ENCODE measurements at regions not wholly inside any gene's neighbourhood (a gene's known extent, or its start where the extent isn't known, plus 50 kb on each side); places are given as distances from the start of the nearest gene placed in this dataset.
"Not testable (repeated sequence)": the region's sequence is repeated elsewhere in the genome, so short reads cannot be mapped to it uniquely, and the experiment has no call there.

DNA sequence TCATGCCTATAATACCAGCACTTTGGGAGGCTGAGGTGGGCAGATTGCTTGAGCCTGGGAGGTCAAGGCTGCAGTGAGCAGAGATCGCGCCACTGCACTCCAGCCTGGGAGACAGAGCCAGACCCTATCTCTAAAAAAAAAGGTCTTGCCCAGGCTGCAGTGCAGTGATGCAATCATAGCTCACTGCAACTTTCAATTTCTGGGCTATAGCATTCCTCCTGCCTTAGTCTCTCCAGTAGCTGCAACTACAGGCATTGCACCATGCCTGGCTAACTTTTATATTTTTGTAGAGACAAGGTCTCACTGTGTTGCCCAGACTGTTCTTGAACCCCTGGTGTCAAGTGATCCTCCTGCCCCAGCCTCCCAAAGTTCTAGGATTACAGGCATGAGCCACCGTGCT, 90.4 kb upstream of the TSC22D1 start:
- H3K27ac Mint-ChIP-seq; H3K4me1 ChIP-seq (ENCODE audit: control insufficient read depth in 2 of 2, insufficient read depth in 2 of 2, low read length in 2 of 2); DNase-seq; H3K4me3 Mint-ChIP-seq; intact Hi-C loops (cut with micrococcal nuclease); H3K27ac ChIP-seq (ENCODE audit: low read depth, low read length); H3K4me1 Mint-ChIP-seq; H3K36me3 ChIP-seq (ENCODE audit: control insufficient read depth in 2 of 3, insufficient read depth in 3 of 3, low read length in 3 of 3); H3K36me3 Mint-ChIP-seq; H3K9me3 ChIP-seq (ENCODE audit: control insufficient read depth in 2 of 3, low read length in 3 of 3); POLR2A ChIA-PET; H3K4me3 ChIP-seq (ENCODE audit: low read length); H3K27me3 Mint-ChIP-seq; ATAC-seq; H3K9me3 Mint-ChIP-seq; H3K27me3 ChIP-seq (ENCODE audit: control insufficient read depth in 2 of 2, insufficient read depth in 2 of 2, low read length in 2 of 2): not testable (repeated sequence)
- CTCF ChIA-PET, result interaction anchor here (0.7 kb wide), 1 partner anchor 301 kb away, joined by 3 read pairs; no protein-coding TSS in a partner anchor

DNA sequence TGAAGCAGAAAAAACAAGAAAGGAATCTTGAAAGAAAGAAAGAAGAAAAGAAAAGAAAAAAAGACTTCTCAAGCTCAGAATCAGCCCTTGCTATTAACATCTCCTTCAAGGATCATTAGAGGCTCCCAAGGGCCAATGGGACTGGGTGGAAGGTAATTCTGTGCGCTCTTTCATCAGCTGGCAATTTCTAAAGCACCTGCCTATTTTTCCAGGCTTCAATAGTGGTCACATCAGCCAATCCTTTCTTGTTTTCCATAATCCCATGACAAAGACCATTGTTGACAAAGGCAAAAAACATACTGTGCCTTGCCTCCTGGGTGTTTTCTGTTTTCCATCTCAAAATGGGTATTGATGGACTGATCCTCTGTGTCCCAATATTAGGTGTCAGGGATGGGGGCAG, 88.2 kb upstream of the TSC22D1 start:
- no peak overlapping the region for H3K27ac Mint-ChIP-seq
- no peaks in the 10 kb centered on the region for H3K36me3 Mint-ChIP-seq
- Histone ChIP-seq H3K27ac (ENCODE audit: low read depth, low read length) (no peak overlapping the region), H3K9me3 (ENCODE audit: control insufficient read depth in 2 of 3, low read length in 3 of 3) (no peaks in the 10 kb centered on the region), H3K4me1 (ENCODE audit: control insufficient read depth in 2 of 2, insufficient read depth in 2 of 2, low read length in 2 of 2) (no peaks in the 10 kb centered on the region), H3K27me3 (ENCODE audit: control insufficient read depth in 2 of 2, insufficient read depth in 2 of 2, low read length in 2 of 2) (no peaks in the 10 kb centered on the region), H3K36me3 (ENCODE audit: control insufficient read depth in 2 of 3, insufficient read depth in 3 of 3, low read length in 3 of 3) (no peaks in the 10 kb centered on the region), H3K4me3 (ENCODE audit: low read length) (no peak overlapping the region)
- POLR2A ChIA-PET, result no interaction called here
- DNase-seq (no peak), ATAC-seq (no peak)
- no peak overlapping the region for H3K4me3 Mint-ChIP-seq
- CTCF ChIA-PET, result no interaction called here
- peaks cover 4 to 14% (median 9%) of the 10 kb centered on the region in 5 donors for H3K27me3 Mint-ChIP-seq
- intact Hi-C loops (cut with micrococcal nuclease), result no loop called here
- no peaks in the 10 kb centered on the region for H3K9me3 Mint-ChIP-seq
- no peaks in the 10 kb centered on the region for H3K4me1 Mint-ChIP-seq

DNA sequence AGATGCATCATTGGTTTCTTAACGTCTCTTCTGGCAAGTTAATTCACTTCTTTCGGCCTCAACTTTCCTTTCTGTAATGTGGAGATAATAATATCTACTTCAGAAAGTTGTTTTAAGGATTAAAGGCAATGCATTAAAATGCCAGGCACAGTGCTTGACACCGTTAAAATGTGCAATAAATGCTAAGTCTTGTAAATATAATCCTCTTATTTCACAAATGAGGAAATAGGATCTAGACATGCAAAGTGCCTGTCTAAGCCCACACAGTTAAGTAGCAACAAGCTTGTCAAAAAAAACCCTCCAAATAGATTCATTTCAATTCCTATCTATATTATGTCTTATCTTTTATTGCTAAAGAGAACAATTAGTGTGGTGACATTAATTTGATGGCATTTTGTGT, 86.4 kb upstream of the TSC22D1 start:
- H3K9me3 ChIP-seq (ENCODE audit: control insufficient read depth in 2 of 3, low read length in 3 of 3), result no peaks in the 10 kb centered on the region
- ATAC-seq (no peak), DNase-seq (no peak)
- no peak overlapping the region for H3K27ac ChIP-seq (ENCODE audit: low read depth, low read length)
- intact Hi-C loops (cut with micrococcal nuclease), result no loop called here
- H3K4me1 ChIP-seq (ENCODE audit: control insufficient read depth in 2 of 2, insufficient read depth in 2 of 2, low read length in 2 of 2), result no peaks in the 10 kb centered on the region
- no peaks in the 10 kb centered on the region for H3K4me1 Mint-ChIP-seq
- H3K4me3 Mint-ChIP-seq, result no peak overlapping the region
- ChIA-PET CTCF (no interaction called here), POLR2A (no interaction called here)
- no peak overlapping the region for H3K27ac Mint-ChIP-seq
- H3K4me3 ChIP-seq (ENCODE audit: low read length), result no peak overlapping the region
- H3K27me3 ChIP-seq (ENCODE audit: control insufficient read depth in 2 of 2, insufficient read depth in 2 of 2, low read length in 2 of 2), result no peaks in the 10 kb centered on the region
- H3K9me3 Mint-ChIP-seq, result no peaks in the 10 kb centered on the region
- H3K27me3 Mint-ChIP-seq, result peaks cover 4 to 14% (median 9%) of the 10 kb centered on the region in 5 donors
- H3K36me3 Mint-ChIP-seq, result no peaks in the 10 kb centered on the region
- no peaks in the 10 kb centered on the region for H3K36me3 ChIP-seq (ENCODE audit: control insufficient read depth in 2 of 3, insufficient read depth in 3 of 3, low read length in 3 of 3)

DNA sequence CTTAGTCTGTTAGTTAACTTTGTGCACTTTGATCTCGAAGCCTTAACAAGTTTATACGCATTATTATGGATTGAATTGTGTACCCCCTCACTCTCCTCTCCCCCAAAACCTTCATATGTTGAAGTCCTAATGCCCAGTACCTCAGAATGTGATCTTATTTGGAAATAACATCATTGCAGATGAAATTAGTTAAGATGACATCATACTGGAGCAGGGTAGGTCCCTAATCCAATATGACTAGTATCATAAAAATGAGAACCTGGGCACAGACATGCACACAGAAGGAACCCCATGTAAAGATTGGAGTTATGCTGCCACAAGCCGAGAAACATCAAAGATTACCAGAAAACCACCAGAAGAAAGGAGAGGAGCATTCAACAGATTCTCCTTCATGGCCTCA, 85.8 kb upstream of the TSC22D1 start:
- ATAC-seq (no peak), DNase-seq (no peak)
- H3K27me3 ChIP-seq (ENCODE audit: control insufficient read depth in 2 of 2, insufficient read depth in 2 of 2, low read length in 2 of 2), result no peaks in the 10 kb centered on the region
- Mint-ChIP-seq H3K4me3 (no peak overlapping the region), H3K9me3 (no peaks in the 10 kb centered on the region), H3K4me1 (no peaks in the 10 kb centered on the region), H3K27ac (no peak overlapping the region), H3K36me3 (no peaks in the 10 kb centered on the region), H3K27me3 (peaks cover 4 to 14% (median 9%) of the 10 kb centered on the region in 5 donors)
- intact Hi-C loops (cut with micrococcal nuclease), result no loop called here
- no peaks in the 10 kb centered on the region for H3K4me1 ChIP-seq (ENCODE audit: control insufficient read depth in 2 of 2, insufficient read depth in 2 of 2, low read length in 2 of 2)
- no peak overlapping the region for H3K27ac ChIP-seq (ENCODE audit: low read depth, low read length)
- no peak overlapping the region for H3K4me3 ChIP-seq (ENCODE audit: low read length)
- ChIA-PET POLR2A (no interaction called here), CTCF (no interaction called here)
- H3K36me3 ChIP-seq (ENCODE audit: control insufficient read depth in 2 of 3, insufficient read depth in 3 of 3, low read length in 3 of 3), result no peaks in the 10 kb centered on the region
- H3K9me3 ChIP-seq (ENCODE audit: control insufficient read depth in 2 of 3, low read length in 3 of 3), result no peaks in the 10 kb centered on the region

DNA sequence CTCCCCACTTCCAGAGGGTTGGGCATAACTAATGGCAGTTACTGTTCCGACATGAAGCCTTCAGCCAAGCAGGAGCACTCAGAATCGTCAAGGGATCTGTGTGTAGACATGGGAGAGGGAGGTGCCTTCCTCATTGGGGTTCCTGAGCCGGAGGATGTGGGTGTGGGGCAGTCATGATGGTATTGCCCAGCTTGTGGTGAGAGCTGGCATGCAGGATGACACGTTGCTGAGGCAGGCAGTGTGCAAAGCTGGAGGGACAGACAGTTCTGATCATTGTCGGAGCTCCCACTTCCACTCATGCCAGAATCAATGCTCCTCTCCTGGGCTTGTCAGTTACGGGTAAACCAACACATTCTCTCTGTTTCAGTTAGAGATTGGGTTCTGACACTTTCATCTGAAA, 83.9 kb upstream of the TSC22D1 start:
- H3K4me1 ChIP-seq (ENCODE audit: control insufficient read depth in 2 of 2, insufficient read depth in 2 of 2, low read length in 2 of 2), result no peaks in the 10 kb centered on the region
- DNase-seq, result no peak
- no peaks in the 10 kb centered on the region for H3K4me1 Mint-ChIP-seq
- no peak overlapping the region for H3K27ac Mint-ChIP-seq
- no peaks in the 10 kb centered on the region for H3K36me3 Mint-ChIP-seq
- no peak overlapping the region for H3K4me3 ChIP-seq (ENCODE audit: low read length)
- no peaks in the 10 kb centered on the region for H3K9me3 ChIP-seq (ENCODE audit: control insufficient read depth in 2 of 3, low read length in 3 of 3)
- intact Hi-C loops (cut with micrococcal nuclease), result no loop called here
- H3K36me3 ChIP-seq (ENCODE audit: control insufficient read depth in 2 of 3, insufficient read depth in 3 of 3, low read length in 3 of 3), result no peaks in the 10 kb centered on the region
- H3K27me3 ChIP-seq (ENCODE audit: control insufficient read depth in 2 of 2, insufficient read depth in 2 of 2, low read length in 2 of 2), result no peaks in the 10 kb centered on the region
- ChIA-PET POLR2A (no interaction called here), CTCF (no interaction called here)
- no peak overlapping the region for H3K27ac ChIP-seq (ENCODE audit: low read depth, low read length)
- peaks cover 4 to 14% (median 9%) of the 10 kb centered on the region in 5 donors for H3K27me3 Mint-ChIP-seq
- no peaks in the 10 kb centered on the region for H3K9me3 Mint-ChIP-seq
- ATAC-seq, result no peak
- H3K4me3 Mint-ChIP-seq, result no peak overlapping the region

DNA sequence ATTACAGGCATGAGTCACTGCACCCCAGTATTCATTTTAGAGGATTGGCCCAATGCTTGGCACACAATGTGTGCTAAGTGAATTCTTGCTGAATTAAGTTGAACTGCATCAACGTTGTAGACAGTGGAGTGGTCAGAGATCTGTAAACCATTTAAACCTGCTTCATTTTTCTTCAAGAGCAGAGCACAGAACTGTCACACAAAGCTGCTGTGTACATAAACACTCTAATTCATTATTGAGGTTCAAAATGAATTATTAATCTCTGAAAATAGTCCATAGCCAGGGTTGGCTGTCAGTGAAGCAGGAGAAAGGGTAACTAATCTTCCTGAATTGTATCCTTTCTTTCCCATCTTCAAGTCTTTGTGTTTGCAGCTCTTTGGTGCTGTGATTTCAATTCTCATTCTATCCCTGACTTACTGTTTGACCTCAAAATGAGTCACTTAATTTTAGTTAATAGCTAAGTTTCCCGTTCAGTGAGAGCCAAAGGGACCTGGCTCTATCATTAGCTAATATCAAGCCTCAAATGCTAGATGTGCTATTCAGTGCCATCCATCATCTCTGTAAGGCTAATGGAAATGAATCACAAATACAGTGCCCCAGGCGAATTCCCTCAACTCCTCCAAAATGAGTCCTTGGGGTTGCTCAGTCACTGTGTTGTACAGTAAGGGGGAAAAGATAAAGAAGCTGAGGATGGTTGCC, 77.0 kb upstream of the TSC22D1 start:
- intact Hi-C loops (cut with micrococcal nuclease), result no loop called here
- H3K27me3 ChIP-seq (ENCODE audit: control insufficient read depth in 2 of 2, insufficient read depth in 2 of 2, low read length in 2 of 2), result no peaks in the 10 kb centered on the region
- Mint-ChIP-seq H3K9me3 (peaks cover 0 to 2% (median 0%) of the 10 kb centered on the region in 11 donors), H3K4me1 (peaks cover 0 to 13% (median 0%) of the 10 kb centered on the region in 7 donors), H3K36me3 (no peaks in the 10 kb centered on the region), H3K27ac (no peak overlapping the region), H3K27me3 (peaks cover 0 to 15% (median 11%) of the 10 kb centered on the region in 5 donors), H3K4me3 (no peak overlapping the region)
- no peaks in the 10 kb centered on the region for H3K36me3 ChIP-seq (ENCODE audit: control insufficient read depth in 2 of 3, insufficient read depth in 3 of 3, low read length in 3 of 3)
- no peaks in the 10 kb centered on the region for H3K4me1 ChIP-seq (ENCODE audit: control insufficient read depth in 2 of 2, insufficient read depth in 2 of 2, low read length in 2 of 2)
- ChIA-PET POLR2A (interaction anchor here (0.5 kb wide), 1 partner anchor 206 kb away, joined by 3 read pairs; no protein-coding TSS in a partner anchor), CTCF (interaction anchor here (1.0 kb wide), 1 partner anchor 170 kb away, joined by 3 read pairs; no protein-coding TSS in a partner anchor)
- no peak overlapping the region for H3K27ac ChIP-seq (ENCODE audit: low read depth, low read length)
- DNase-seq, result no peak
- no peak overlapping the region for H3K4me3 ChIP-seq (ENCODE audit: low read length)
- no peaks in the 10 kb centered on the region for H3K9me3 ChIP-seq (ENCODE audit: control insufficient read depth in 2 of 3, low read length in 3 of 3)
- no peak for ATAC-seq

DNA sequence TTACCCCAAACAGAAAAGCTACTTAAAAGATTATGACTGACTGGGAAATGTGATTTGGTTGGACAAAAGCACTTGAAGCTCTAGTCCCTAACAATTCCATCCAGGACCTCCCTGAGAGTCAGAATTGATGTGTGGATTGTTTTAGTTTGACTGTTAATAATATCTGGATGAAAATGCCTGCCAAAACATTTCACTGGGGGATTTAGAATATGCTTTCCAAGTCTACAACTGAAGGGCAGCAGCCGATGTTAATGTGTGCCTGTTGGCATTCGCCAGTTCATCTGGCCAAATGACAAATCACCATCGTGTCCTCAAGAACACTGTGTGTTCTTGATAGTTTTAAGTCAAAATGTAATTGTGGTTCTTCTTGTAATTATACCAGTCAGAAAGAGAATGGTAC, 76.0 kb upstream of the TSC22D1 start:
- Histone ChIP-seq H3K4me3 (ENCODE audit: low read length) (no peak overlapping the region), H3K36me3 (ENCODE audit: control insufficient read depth in 2 of 3, insufficient read depth in 3 of 3, low read length in 3 of 3) (no peaks in the 10 kb centered on the region), H3K9me3 (ENCODE audit: control insufficient read depth in 2 of 3, low read length in 3 of 3) (no peaks in the 10 kb centered on the region), H3K27ac (ENCODE audit: low read depth, low read length) (no peak overlapping the region), H3K4me1 (ENCODE audit: control insufficient read depth in 2 of 2, insufficient read depth in 2 of 2, low read length in 2 of 2) (no peaks in the 10 kb centered on the region), H3K27me3 (ENCODE audit: control insufficient read depth in 2 of 2, insufficient read depth in 2 of 2, low read length in 2 of 2) (no peaks in the 10 kb centered on the region)
- ChIA-PET CTCF (no interaction called here), POLR2A (no interaction called here)
- ATAC-seq (no peak), DNase-seq (no peak)
- Mint-ChIP-seq H3K9me3 (peaks cover 0 to 2% (median 0%) of the 10 kb centered on the region in 11 donors), H3K27me3 (peaks cover 0 to 15% (median 11%) of the 10 kb centered on the region in 5 donors), H3K27ac (no peak overlapping the region), H3K4me1 (peaks cover 0 to 14% (median 0%) of the 10 kb centered on the region in 7 donors), H3K4me3 (no peak overlapping the region), H3K36me3 (no peaks in the 10 kb centered on the region)
- intact Hi-C loops (cut with micrococcal nuclease), result no loop called here
